ENCODE measurements at regions not wholly inside any gene's neighbourhood (a gene's known extent, or its start where the extent isn't known, plus 50 kb on each side); places are given as distances from the start of the nearest gene placed in this dataset.

DNA sequence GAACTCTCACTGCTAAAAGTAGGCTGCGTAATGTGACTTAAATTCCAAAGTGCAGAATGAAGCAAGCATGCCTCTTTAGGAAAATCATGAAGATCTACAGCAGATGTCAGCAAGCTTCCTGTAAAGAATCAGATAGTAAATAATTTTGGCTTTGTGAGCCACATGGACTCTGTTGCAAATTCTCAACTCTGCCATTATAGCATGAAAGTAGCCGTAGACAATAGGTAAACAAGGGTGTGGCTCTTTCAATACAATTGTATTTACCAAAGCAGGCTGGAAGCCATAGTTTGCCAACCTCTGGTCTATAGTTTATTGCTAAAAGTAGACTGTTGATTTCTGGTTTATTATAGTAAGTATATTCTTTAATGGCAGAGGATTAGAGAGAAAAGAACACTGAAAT lies 80.3 kb upstream of the FAM9B start:
- Mint-ChIP-seq H3K27me3 (ENCODE audit: insufficient read depth, low read depth) (no peaks in the 10 kb centered on the region), H3K36me3 (no peaks in the 10 kb centered on the region)

DNA sequence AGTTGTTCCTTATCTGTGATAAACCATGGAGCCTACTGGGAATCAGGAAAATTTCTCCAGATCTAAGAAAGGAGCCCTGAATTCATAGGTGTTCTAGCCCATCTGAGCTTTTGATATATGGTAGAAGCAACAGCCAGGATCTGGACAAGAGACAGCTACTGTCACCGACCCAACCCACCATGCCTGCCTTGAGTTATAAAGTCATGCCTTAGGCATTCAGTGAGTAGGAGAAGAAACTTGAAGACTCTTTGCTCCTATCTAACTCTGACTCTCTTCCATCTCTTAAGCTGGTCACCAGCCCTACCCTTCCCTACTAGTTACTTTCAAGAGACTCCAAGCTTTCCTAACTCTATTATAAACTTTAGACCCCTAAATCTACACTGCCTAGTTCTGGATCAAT lies 83.9 kb upstream of the FAM9B start:
- H3K4me3 Mint-ChIP-seq, result no peak overlapping the region
- H3K27me3 Mint-ChIP-seq (ENCODE audit: insufficient read depth, low read depth), result no peaks in the 10 kb centered on the region
- Histone ChIP-seq H3F3A (ENCODE audit: low read depth) (no peaks in the 10 kb centered on the region), H3K27ac (no peak overlapping the region), H4K20me1 (ENCODE audit: low read depth) (no peaks in the 10 kb centered on the region), H3K79me2 (ENCODE audit: low read depth) (no peaks in the 10 kb centered on the region), H3K4me2 (no peak overlapping the region), H3K36me3 (no peaks in the 10 kb centered on the region), H3K9ac (no peak overlapping the region), H3K27me3 (no peaks in the 10 kb centered on the region), H3K9me3 (ENCODE audit: low read depth) (no peaks in the 10 kb centered on the region), H3K4me1 (no peaks in the 10 kb centered on the region), H3K4me3 (no peak overlapping the region), H2AFZ (replicated peaks) (no peak overlapping the region)
- DNase-seq (ENCODE audit: low spot score), result no peak
- H3K27ac Mint-ChIP-seq, result no peak overlapping the region
- H3K4me1 Mint-ChIP-seq, result no peaks in the 10 kb centered on the region
- no peaks in the 10 kb centered on the region for H3K9me3 Mint-ChIP-seq
- H3K36me3 Mint-ChIP-seq, result no peaks in the 10 kb centered on the region
- TF ChIP-seq EZH2 (IDR thresholded peaks at IDR 0.05), result no peak
- TF ChIP-seq, protein P1, sequence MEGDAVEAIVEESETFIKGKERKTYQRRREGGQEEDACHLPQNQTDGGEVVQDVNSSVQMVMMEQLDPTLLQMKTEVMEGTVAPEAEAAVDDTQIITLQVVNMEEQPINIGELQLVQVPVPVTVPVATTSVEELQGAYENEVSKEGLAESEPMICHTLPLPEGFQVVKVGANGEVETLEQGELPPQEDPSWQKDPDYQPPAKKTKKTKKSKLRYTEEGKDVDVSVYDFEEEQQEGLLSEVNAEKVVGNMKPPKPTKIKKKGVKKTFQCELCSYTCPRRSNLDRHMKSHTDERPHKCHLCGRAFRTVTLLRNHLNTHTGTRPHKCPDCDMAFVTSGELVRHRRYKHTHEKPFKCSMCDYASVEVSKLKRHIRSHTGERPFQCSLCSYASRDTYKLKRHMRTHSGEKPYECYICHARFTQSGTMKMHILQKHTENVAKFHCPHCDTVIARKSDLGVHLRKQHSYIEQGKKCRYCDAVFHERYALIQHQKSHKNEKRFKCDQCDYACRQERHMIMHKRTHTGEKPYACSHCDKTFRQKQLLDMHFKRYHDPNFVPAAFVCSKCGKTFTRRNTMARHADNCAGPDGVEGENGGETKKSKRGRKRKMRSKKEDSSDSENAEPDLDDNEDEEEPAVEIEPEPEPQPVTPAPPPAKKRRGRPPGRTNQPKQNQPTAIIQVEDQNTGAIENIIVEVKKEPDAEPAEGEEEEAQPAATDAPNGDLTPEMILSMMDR (IDR thresholded peaks at IDR 0.05), result no peak
- no peak for TF ChIP-seq EZH2phosphoT487 (IDR thresholded peaks at IDR 0.05)

More for the DNA sequence above, 80.3 kb upstream of the FAM9B start:
- DNase-seq (ENCODE audit: low spot score), result no peak
- no peak for TF ChIP-seq EZH2 (IDR thresholded peaks at IDR 0.05)
- TF ChIP-seq, protein P1 (IDR thresholded peaks at IDR 0.05), result no peak
- TF ChIP-seq EZH2phosphoT487 (IDR thresholded peaks at IDR 0.05), result no peak
- Mint-ChIP-seq H3K4me1 (no peaks in the 10 kb centered on the region), H3K9me3 (no peaks in the 10 kb centered on the region), H3K4me3 (no peak overlapping the region), H3K27ac (no peak overlapping the region)
- H2AFZ ChIP-seq (replicated peaks), result no peak overlapping the region
- H3K4me2 ChIP-seq, result no peak overlapping the region
- H3K9ac ChIP-seq, result no peak overlapping the region
- H3K36me3 ChIP-seq, result no peaks in the 10 kb centered on the region
- H4K20me1 ChIP-seq (ENCODE audit: low read depth), result no peaks in the 10 kb centered on the region
- no peaks in the 10 kb centered on the region for H3K79me2 ChIP-seq (ENCODE audit: low read depth)
- no peaks in the 10 kb centered on the region for H3K27me3 ChIP-seq
- no peak overlapping the region for H3K4me3 ChIP-seq
- no peaks in the 10 kb centered on the region for H3F3A ChIP-seq (ENCODE audit: low read depth)
- H3K9me3 ChIP-seq (ENCODE audit: low read depth), result no peaks in the 10 kb centered on the region
- no peaks in the 10 kb centered on the region for H3K4me1 ChIP-seq
- no peak overlapping the region for H3K27ac ChIP-seq

DNA sequence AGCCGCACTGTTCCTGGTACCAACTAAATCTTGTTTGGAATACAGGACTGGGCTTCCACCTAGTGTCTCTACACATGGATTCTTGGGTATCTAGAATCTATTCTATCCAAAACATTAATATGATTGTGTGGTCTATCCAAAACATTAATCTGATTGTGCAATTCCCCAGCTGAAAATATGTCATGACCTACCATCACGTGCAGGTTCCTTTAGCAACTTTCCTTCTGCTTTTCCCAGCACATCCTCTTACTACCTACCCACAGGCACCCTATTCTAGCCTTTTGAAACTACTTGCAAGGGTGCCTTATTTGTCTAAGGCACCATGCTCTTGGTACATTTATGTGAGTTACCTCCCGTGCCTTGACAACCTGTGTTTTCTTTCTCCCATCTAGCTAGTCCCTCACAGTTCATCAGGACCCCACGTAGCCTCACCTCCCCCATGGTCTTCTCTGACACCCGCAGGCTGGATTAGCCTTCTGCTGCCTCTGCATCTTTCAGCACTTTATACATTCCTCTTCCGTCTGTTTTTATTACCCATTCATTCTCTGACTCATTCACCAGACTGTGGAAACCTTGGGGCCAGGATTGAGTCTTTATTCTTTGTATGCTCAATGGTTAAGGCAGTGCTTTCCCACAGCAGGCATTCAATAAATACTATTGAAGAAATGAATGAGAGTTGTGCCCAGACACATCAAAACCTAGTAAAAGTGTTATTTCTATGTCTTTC lies 88.8 kb upstream of the FAM9B start:
- no peak overlapping the region for H3K27ac ChIP-seq
- H3K4me1 Mint-ChIP-seq, result no peaks in the 10 kb centered on the region
- H3K79me2 ChIP-seq (ENCODE audit: low read depth), result no peaks in the 10 kb centered on the region
- H4K20me1 ChIP-seq (ENCODE audit: low read depth), result no peaks in the 10 kb centered on the region
- H3K27me3 Mint-ChIP-seq (ENCODE audit: insufficient read depth, low read depth), result no peaks in the 10 kb centered on the region
- H3K4me1 ChIP-seq, result no peaks in the 10 kb centered on the region
- H3K9me3 Mint-ChIP-seq, result no peaks in the 10 kb centered on the region
- no peak overlapping the region for H3K4me3 Mint-ChIP-seq
- H3K27ac Mint-ChIP-seq, result no peak overlapping the region
- no peaks in the 10 kb centered on the region for H3F3A ChIP-seq (ENCODE audit: low read depth)
- no peaks in the 10 kb centered on the region for H3K36me3 Mint-ChIP-seq
- no peaks in the 10 kb centered on the region for H3K36me3 ChIP-seq
- no peaks in the 10 kb centered on the region for H3K27me3 ChIP-seq
- TF ChIP-seq EZH2phosphoT487 (IDR thresholded peaks at IDR 0.05), result no peak
- TF ChIP-seq, protein P1 (IDR thresholded peaks at IDR 0.05), result no peak
- TF ChIP-seq EZH2 (IDR thresholded peaks at IDR 0.05), result no peak
- H2AFZ ChIP-seq (replicated peaks), result no peak overlapping the region
- no peak overlapping the region for H3K4me2 ChIP-seq
- DNase-seq (ENCODE audit: low spot score), result no peak
- no peak overlapping the region for H3K9ac ChIP-seq
- no peak overlapping the region for H3K4me3 ChIP-seq
- H3K9me3 ChIP-seq (ENCODE audit: low read depth), result no peaks in the 10 kb centered on the region

Measured in neural progenitor cell (in vitro differentiated cells).